Thoracic aorta (tissue), 2 donors: ENCODE measurements at regions not wholly inside any gene's neighbourhood (a gene's known extent, or its start where the extent isn't known, plus 50 kb on each side); places are given as distances from the start of the nearest gene placed in this dataset.

Experiments
- ATAC-seq: fragments of 150-250 bp; one replicate; pipeline ENCODE4 v1.8.0; 2017; ENCODE audit warnings: low read depth; ENCODE audit not compliant: insufficient number of reproducible peaks, low FRiP score
- DNase-seq: peaks from one replicate; pipeline ENCODE4 v3.0.0-alpha.2; 2020; ENCODE audit warnings: low spot score
- H3K27ac ChIP-seq, 2 donors: fragments of 200-600 bp; sonication (generic); 1 replicate in 1 of 2; 2 replicates in 1 of 2; pipeline ENCODE4 v1.5.1; 2016; ENCODE audit warnings: mild to moderate bottlenecking in 2 of 2, moderate library complexity in 2 of 2
- H3K27me3 ChIP-seq: fragments of 200-600 bp; sonication (generic); replicated peaks from 2 replicates; pipeline ENCODE4 v1.6.0; 2016; ENCODE audit warnings: mild to moderate bottlenecking; ENCODE audit not compliant: insufficient read depth
- H3K36me3 ChIP-seq: fragments of 200-600 bp; sonication (generic); one replicate; pipeline ENCODE4 v1.5.1; 2016
- H3K4me1 ChIP-seq, 2 donors: fragments of 200-600 bp; sonication (generic); 1 replicate in 1 of 2; 2 replicates in 1 of 2; pipeline versions ENCODE4 v1.5.1 to v1.6.0; 2016; ENCODE audit warnings: low read depth in 2 of 2, mild to moderate bottlenecking in 1 of 2; ENCODE audit not compliant: control insufficient read depth in 1 of 2
- H3K4me3 ChIP-seq: fragments of 200-600 bp; sonication (generic); 2 replicates; pipeline ENCODE4 v1.5.1; 2016; ENCODE audit warnings: mild to moderate bottlenecking
- H3K9me3 ChIP-seq: fragments of 200-600 bp; sonication (generic); 2 replicates; pipeline ENCODE4 v1.5.1; 2016
- TF ChIP-seq, protein P1 (sequence below): fragments of 200-600 bp; sonication (generic); IDR thresholded peaks from one replicate; pipeline ENCODE4 v1.5.1; 2019; ENCODE audit warnings: antibody characterized with exemption

DNA sequence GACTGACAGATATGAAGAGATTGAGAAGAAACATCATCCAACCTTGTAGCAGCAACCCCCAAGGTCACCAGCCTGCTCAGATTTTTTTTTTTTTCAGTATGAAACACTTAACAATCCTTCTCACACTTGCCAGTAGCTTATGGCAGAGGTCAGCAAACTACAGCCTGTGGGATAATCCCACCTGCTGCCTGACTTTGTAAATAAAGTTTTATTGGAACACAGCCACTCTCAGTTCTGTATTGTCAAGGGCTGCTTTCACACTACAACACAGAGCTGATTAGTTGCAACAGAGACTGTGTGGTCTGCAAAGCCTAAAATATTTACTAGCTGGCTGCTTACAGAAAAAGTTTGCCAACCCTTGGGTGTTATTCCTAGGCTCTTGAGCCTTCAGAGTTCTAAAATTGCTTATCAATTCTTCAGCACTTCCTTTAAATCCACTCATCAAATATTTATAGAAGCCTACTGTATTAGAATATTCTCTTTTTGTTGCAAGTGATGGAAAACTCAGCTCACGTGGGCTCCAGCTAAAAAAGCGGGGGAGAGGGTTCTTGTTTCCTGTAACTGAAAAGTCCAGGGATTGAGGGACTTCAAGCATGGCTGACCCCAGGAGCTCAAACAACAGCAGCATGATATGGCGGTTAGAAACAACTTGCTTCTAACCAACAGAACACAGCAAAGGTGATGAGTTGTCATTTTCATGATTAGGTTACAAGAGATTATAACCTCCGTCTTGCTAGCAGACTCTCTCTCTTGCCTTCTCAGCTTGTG lies 246.1 kb downstream of the SHQ1 start:
- ATAC-seq (no peak), DNase-seq (no peak)
- H3K9me3 ChIP-seq, result no peaks in the 10 kb centered on the region
- H3K36me3 ChIP-seq, result no peaks in the 10 kb centered on the region
- no peak overlapping the region for H3K27ac ChIP-seq
- no peak overlapping the region for H3K4me3 ChIP-seq
- H3K27me3 ChIP-seq, result no peaks in the 10 kb centered on the region
- H3K4me1 ChIP-seq, result peaks cover 0 to 5% of the 10 kb centered on the region in 2 donors
- TF ChIP-seq, protein P1, sequence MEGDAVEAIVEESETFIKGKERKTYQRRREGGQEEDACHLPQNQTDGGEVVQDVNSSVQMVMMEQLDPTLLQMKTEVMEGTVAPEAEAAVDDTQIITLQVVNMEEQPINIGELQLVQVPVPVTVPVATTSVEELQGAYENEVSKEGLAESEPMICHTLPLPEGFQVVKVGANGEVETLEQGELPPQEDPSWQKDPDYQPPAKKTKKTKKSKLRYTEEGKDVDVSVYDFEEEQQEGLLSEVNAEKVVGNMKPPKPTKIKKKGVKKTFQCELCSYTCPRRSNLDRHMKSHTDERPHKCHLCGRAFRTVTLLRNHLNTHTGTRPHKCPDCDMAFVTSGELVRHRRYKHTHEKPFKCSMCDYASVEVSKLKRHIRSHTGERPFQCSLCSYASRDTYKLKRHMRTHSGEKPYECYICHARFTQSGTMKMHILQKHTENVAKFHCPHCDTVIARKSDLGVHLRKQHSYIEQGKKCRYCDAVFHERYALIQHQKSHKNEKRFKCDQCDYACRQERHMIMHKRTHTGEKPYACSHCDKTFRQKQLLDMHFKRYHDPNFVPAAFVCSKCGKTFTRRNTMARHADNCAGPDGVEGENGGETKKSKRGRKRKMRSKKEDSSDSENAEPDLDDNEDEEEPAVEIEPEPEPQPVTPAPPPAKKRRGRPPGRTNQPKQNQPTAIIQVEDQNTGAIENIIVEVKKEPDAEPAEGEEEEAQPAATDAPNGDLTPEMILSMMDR, result no peak

- peaks cover 0 to 5% of the 10 kb centered on the region in 2 donors for H3K4me1 ChIP-seq
- TF ChIP-seq, protein P1, result no peak
- no peak overlapping the region for H3K4me3 ChIP-seq
- DNase-seq, result no peak
- no peaks in the 10 kb centered on the region for H3K36me3 ChIP-seq
- ATAC-seq, result no peak
- H3K9me3 ChIP-seq, result no peaks in the 10 kb centered on the region
- no peaks in the 10 kb centered on the region for H3K27me3 ChIP-seq
- H3K27ac ChIP-seq, result no peak overlapping the region
Observed at GRCh38 chr3:72601060-72601459, 247.2 kb downstream of the SHQ1 start.

DNA sequence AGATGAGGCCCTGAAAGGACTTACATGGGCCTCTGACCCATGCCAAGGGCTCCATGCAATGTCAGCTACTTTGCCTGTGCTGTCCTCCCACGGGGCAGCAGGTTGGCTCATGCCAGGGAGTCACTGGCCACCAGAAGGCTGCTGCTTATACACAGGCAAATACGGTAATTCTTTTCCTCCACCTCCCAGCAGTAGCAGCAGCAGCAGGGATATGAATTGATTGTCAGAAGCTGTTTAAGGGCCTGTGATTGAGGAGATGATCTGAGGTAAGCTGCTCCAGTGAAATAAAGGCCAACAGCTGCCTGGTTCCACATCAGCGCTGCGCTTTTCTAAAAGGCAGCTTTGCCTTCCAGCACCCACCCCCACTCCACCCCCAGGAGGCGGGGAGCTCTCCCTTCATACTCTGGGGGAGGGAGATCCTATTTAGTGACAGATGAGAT lies 250.5 kb downstream of the SHQ1 start:
- H3K36me3 ChIP-seq, result no peaks in the 10 kb centered on the region

DNA sequence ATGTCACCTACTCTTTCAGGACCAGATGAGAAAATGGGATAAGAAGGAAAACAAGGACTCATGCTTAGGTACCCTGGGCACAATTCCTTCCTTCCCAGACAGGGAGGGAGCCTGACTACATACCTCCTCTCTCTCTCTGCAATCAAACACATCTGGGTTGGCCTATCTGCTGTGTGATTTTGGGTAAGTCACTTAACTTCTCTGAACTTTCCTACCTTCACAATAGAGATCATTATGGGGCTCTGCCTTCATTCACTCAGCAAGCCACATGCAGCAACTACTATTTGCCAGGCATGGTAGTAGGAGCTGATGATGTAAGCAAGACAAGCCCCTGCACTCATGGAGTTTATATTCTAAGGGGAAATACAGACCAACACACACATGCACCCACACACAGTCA lies 251.2 kb downstream of the SHQ1 start:
- Histone ChIP-seq H3K4me3 (no peak overlapping the region), H3K27me3 (no peaks in the 10 kb centered on the region), H3K36me3 (no peaks in the 10 kb centered on the region), H3K27ac (no peak overlapping the region), H3K4me1 (peaks cover 0 to 4% of the 10 kb centered on the region in 2 donors), H3K9me3 (no peaks in the 10 kb centered on the region)
- DNase-seq (no peak), ATAC-seq (no peak)
- TF ChIP-seq, protein P1, result no peak

More for the DNA sequence above, 250.5 kb downstream of the SHQ1 start:
- DNase-seq (no peak), ATAC-seq (no peak)
- Histone ChIP-seq H3K27ac (no peak overlapping the region), H3K4me3 (no peak overlapping the region), H3K4me1 (no peaks in the 10 kb centered on the region), H3K27me3 (no peaks in the 10 kb centered on the region), H3K9me3 (no peaks in the 10 kb centered on the region)
- TF ChIP-seq, protein P1, result no peak

DNA sequence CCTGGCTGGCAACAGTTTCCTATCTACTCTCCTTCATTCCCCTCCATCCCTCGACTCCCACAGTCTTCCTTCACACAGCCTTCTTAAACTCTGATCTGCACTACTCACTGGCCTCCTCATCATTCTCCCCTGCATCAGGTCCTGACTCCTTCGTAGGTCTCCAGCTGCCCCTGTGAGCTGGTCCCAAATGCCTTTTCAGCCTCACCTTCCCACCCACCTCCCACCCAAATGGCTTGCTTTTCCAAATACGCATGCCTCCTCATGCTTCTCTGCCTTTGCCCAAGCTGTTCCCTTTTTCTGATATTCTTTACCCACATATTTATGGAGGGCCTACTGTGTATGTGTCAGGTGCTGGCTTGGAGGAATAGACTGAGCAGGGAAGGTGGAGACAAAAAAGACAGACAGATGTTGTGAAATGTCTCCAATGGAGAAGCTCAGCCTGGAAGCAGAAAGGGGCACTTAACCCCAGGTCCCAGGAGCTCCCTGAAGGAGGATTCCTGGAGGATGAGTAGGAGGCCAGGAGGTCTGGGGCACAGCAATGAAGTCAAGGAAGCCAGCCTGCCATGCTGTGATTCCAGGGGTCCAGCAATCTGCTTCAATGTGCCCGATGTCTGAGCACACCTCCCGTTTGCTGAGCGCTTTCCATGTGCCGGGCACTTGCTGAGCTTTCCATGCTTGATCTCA lies 252.2 kb downstream of the SHQ1 start:
- Histone ChIP-seq H3K36me3 (no peaks in the 10 kb centered on the region), H3K27ac (no peak overlapping the region), H3K27me3 (no peaks in the 10 kb centered on the region), H3K4me3 (no peak overlapping the region), H3K4me1 (peaks cover 0 to 13% of the 10 kb centered on the region in 2 donors), H3K9me3 (no peaks in the 10 kb centered on the region)
- DNase-seq (no peak), ATAC-seq (no peak)
- TF ChIP-seq, protein P1, result no peak
